ENCODE measurements at regions not wholly inside any gene's neighbourhood (a gene's known extent, or its start where the extent isn't known, plus 50 kb on each side); places are given as distances from the start of the nearest gene placed in this dataset.
A peak's percentile ranks its signal among the peaks of the same experiment; 100 is the strongest.
"Not testable (repeated sequence)": the region's sequence is repeated elsewhere in the genome, so short reads cannot be mapped to it uniquely, and the experiment has no call there.

DNA sequence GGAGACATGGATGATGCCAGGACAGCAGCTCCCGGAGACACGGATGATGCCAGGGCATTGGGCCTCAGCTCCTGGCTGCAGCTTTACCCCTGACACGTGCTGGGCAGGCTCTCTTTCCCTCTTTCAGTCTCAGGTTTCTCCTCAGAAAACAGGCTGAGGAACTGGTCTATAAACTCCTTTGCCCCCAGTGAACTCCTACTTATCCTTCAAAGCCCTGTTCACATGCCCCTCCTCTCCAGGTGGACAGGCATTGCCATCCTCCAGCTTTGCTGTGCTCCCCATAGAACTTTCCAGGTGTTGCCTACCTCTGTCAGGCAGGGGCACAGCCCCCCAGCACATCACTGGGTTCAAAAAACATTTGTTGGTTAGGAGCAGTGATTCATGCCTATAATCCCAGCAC, 198.4 kb downstream of the BANP start:
- not testable (repeated sequence) for H3K4me1 Mint-ChIP-seq (ENCODE audit: unreplicated experiment); H3K27me3 Mint-ChIP-seq (ENCODE audit: unreplicated experiment); H3K4me3 Mint-ChIP-seq (ENCODE audit: unreplicated experiment); H3K27ac Mint-ChIP-seq (ENCODE audit: unreplicated experiment); DNase-seq (ENCODE audit: low spot score); H3K9me3 Mint-ChIP-seq (ENCODE audit: unreplicated experiment); H3K36me3 Mint-ChIP-seq (ENCODE audit: low read depth, unreplicated experiment)

GRCh38 chr16:88150456-88151128, 199.4 kb downstream of the BANP start:
- not testable (repeated sequence) for H3K36me3 Mint-ChIP-seq (ENCODE audit: low read depth, unreplicated experiment); H3K27me3 Mint-ChIP-seq (ENCODE audit: unreplicated experiment); H3K27ac Mint-ChIP-seq (ENCODE audit: unreplicated experiment); H3K4me1 Mint-ChIP-seq (ENCODE audit: unreplicated experiment); H3K9me3 Mint-ChIP-seq (ENCODE audit: unreplicated experiment); H3K4me3 Mint-ChIP-seq (ENCODE audit: unreplicated experiment); DNase-seq (ENCODE audit: low spot score)

GRCh38 chr16:88151129-88151499, 199.9 kb downstream of the BANP start:
- H3K36me3 Mint-ChIP-seq (ENCODE audit: low read depth, unreplicated experiment); H3K9me3 Mint-ChIP-seq (ENCODE audit: unreplicated experiment); H3K4me1 Mint-ChIP-seq (ENCODE audit: unreplicated experiment); DNase-seq (ENCODE audit: low spot score); H3K27ac Mint-ChIP-seq (ENCODE audit: unreplicated experiment); H3K27me3 Mint-ChIP-seq (ENCODE audit: unreplicated experiment); H3K4me3 Mint-ChIP-seq (ENCODE audit: unreplicated experiment): not testable (repeated sequence)

GRCh38 chr16:88151859-88152843, 200.9 kb downstream of the BANP start:
- not testable (repeated sequence) for H3K36me3 Mint-ChIP-seq (ENCODE audit: low read depth, unreplicated experiment); H3K27me3 Mint-ChIP-seq (ENCODE audit: unreplicated experiment); H3K27ac Mint-ChIP-seq (ENCODE audit: unreplicated experiment); H3K4me1 Mint-ChIP-seq (ENCODE audit: unreplicated experiment); H3K9me3 Mint-ChIP-seq (ENCODE audit: unreplicated experiment); DNase-seq (ENCODE audit: low spot score)
- H3K4me3 Mint-ChIP-seq (ENCODE audit: unreplicated experiment) = peak overlapping the region; percentile 31

GRCh38 chr16:88152879-88153278, 201.6 kb downstream of the BANP start:
- H3K4me1 Mint-ChIP-seq (ENCODE audit: unreplicated experiment); H3K27ac Mint-ChIP-seq (ENCODE audit: unreplicated experiment); H3K36me3 Mint-ChIP-seq (ENCODE audit: low read depth, unreplicated experiment); H3K9me3 Mint-ChIP-seq (ENCODE audit: unreplicated experiment); H3K4me3 Mint-ChIP-seq (ENCODE audit: unreplicated experiment); H3K27me3 Mint-ChIP-seq (ENCODE audit: unreplicated experiment); DNase-seq (ENCODE audit: low spot score): not testable (repeated sequence)

- not testable (repeated sequence) for H3K9me3 Mint-ChIP-seq (ENCODE audit: unreplicated experiment); H3K4me1 Mint-ChIP-seq (ENCODE audit: unreplicated experiment); H3K36me3 Mint-ChIP-seq (ENCODE audit: low read depth, unreplicated experiment); H3K27ac Mint-ChIP-seq (ENCODE audit: unreplicated experiment); DNase-seq (ENCODE audit: low spot score); H3K27me3 Mint-ChIP-seq (ENCODE audit: unreplicated experiment); H3K4me3 Mint-ChIP-seq (ENCODE audit: unreplicated experiment)
These were observed 202.3 kb downstream of the BANP start for GRCh38 chr16:88153516-88153915.

DNA sequence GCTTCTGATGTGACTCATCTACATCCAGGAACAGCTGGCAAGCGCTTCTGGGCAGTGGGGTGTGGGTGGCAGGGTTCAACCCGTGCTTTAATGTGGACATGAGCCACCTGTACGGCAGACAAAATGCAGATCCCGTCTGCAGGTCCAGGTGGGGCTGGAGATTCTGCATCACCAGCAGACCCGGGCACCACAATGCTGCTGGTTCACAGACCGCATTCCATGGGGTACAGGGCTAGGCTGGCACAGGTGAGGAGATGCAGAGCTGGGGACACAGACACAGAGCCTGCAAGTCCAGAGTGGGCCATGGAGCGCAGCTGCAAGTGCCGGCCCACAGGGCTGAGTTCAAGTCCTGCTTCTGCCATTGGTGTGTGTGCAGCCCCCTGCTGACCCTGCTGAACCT, 203.7 kb downstream of the BANP start:
- not testable (repeated sequence) for H3K4me3 Mint-ChIP-seq (ENCODE audit: unreplicated experiment); H3K27me3 Mint-ChIP-seq (ENCODE audit: unreplicated experiment); H3K36me3 Mint-ChIP-seq (ENCODE audit: low read depth, unreplicated experiment); H3K9me3 Mint-ChIP-seq (ENCODE audit: unreplicated experiment); DNase-seq (ENCODE audit: low spot score); H3K27ac Mint-ChIP-seq (ENCODE audit: unreplicated experiment); H3K4me1 Mint-ChIP-seq (ENCODE audit: unreplicated experiment)

GRCh38 chr16:88155681-88156080, 204.4 kb downstream of the BANP start:
- not testable (repeated sequence) for H3K4me1 Mint-ChIP-seq (ENCODE audit: unreplicated experiment); H3K27ac Mint-ChIP-seq (ENCODE audit: unreplicated experiment); H3K4me3 Mint-ChIP-seq (ENCODE audit: unreplicated experiment); H3K9me3 Mint-ChIP-seq (ENCODE audit: unreplicated experiment); H3K36me3 Mint-ChIP-seq (ENCODE audit: low read depth, unreplicated experiment); H3K27me3 Mint-ChIP-seq (ENCODE audit: unreplicated experiment); DNase-seq (ENCODE audit: low spot score)

GRCh38 chr16:88156640-88157283, 205.5 kb downstream of the BANP start:
- H3K4me3 Mint-ChIP-seq (ENCODE audit: unreplicated experiment); H3K27ac Mint-ChIP-seq (ENCODE audit: unreplicated experiment); H3K36me3 Mint-ChIP-seq (ENCODE audit: low read depth, unreplicated experiment); DNase-seq (ENCODE audit: low spot score); H3K4me1 Mint-ChIP-seq (ENCODE audit: unreplicated experiment); H3K9me3 Mint-ChIP-seq (ENCODE audit: unreplicated experiment); H3K27me3 Mint-ChIP-seq (ENCODE audit: unreplicated experiment): not testable (repeated sequence)

DNA sequence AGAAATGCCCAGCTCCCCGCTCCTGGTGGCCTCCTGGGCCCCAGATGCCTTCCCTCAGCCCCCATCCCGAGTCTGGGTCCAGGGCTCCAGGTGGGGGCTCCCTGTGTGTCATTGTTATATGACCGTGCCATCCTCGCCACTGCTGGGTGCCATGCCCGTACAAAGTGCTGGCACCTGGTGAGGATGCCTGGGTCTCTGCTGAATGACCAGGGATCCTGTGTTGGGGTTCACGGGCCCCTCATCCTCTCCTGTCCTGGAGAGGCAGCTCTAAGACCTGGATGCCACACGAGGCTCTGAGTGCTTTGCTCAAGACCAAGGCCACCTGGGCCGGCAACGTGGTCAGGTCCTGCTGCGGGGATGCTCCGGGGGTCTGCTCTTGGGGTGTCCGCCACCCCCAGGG, 206.5 kb downstream of the BANP start:
- not testable (repeated sequence) for DNase-seq (ENCODE audit: low spot score); H3K4me1 Mint-ChIP-seq (ENCODE audit: unreplicated experiment); H3K36me3 Mint-ChIP-seq (ENCODE audit: low read depth, unreplicated experiment); H3K27ac Mint-ChIP-seq (ENCODE audit: unreplicated experiment); H3K4me3 Mint-ChIP-seq (ENCODE audit: unreplicated experiment); H3K27me3 Mint-ChIP-seq (ENCODE audit: unreplicated experiment); H3K9me3 Mint-ChIP-seq (ENCODE audit: unreplicated experiment)

DNA sequence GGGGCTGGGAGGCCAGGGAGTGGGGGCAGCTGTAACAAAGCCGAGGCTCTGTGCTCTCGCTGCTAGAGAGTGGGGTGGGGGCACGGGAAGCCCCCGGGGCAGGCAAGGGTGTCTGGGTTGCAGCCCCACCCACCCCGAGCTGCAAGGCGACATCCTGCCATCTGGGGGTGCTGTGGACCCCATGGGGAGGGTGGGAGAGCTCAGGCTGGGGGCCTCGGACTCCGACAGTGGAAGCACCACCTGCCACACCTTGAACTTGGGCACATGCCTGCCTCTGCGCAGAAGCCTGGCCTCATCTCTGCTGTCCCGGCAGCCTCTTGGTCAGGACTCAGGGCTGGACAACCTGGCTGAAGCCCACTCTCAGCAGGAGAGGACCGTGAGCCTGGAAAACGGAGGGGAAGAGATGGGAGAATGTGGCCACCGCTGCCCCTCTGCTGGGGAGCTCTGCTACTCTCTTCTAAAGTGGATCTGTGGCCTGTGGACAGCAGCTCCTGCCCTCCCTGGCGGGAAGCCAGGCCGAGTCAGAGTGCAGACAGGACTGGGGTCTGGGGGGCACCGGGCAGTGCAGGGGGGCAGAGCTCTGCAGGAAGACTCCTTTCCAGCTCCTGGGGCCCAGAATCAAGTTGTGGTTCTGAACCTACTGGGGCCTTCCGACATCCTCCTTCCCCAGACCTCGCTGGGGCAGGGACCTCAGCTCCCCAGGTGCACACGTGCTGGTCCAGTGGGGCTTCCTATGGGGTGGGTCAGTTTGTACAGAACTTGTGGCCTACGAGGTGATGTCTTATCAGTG, 207.2 kb downstream of the BANP start:
- not testable (repeated sequence) for H3K9me3 Mint-ChIP-seq (ENCODE audit: unreplicated experiment); H3K4me1 Mint-ChIP-seq (ENCODE audit: unreplicated experiment); H3K27me3 Mint-ChIP-seq (ENCODE audit: unreplicated experiment); H3K4me3 Mint-ChIP-seq (ENCODE audit: unreplicated experiment); DNase-seq (ENCODE audit: low spot score); H3K36me3 Mint-ChIP-seq (ENCODE audit: low read depth, unreplicated experiment); H3K27ac Mint-ChIP-seq (ENCODE audit: unreplicated experiment)
